Testis (tissue), 2 donors: ENCODE measurements at regions not wholly inside any gene's neighbourhood (a gene's known extent, or its start where the extent isn't known, plus 50 kb on each side); places are given as distances from the start of the nearest gene placed in this dataset.

Source experiments
- POLR2A ChIP-seq: fragments of 450-650 bp; IDR thresholded peaks from one replicate; pipeline ENCODE4 v1.6.1; 2017; ENCODE audit warnings: antibody characterized with exemption, mild to moderate bottlenecking, moderate library complexity
- TF ChIP-seq, protein P1 (sequence below), 3 experiments: fragments of 450-650 bp in 2 of 3; fragments of 200-600 bp in 1 of 3; sonication (generic) in 1 of 3; IDR thresholded peaks; one replicate each; pipeline ENCODE4 v1.5.1; 2016 to 2019; ENCODE audit warnings: antibody characterized with exemption in 3 of 3, mild to moderate bottlenecking in 2 of 3, moderate library complexity in 1 of 3

DNA sequence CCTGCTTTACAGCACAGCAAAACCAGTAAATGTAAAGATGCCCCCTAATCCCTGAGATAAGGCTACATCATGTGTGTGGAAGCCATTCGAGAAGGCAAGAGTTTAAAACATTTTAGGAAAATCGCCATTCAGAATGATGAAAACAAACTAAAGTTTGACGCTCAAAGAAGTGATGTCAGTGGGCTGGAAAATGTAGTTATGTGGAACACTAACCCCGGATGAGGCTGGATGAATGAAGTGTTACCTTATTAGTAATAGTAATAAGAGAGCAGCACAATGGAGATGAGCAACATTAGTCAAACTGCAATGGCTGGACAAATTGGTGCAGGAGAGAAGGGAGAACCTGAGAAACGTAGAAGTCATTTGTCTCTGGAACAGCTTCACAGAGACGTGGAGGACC lies 130.7 kb upstream of the ARID1B start:
- TF ChIP-seq, protein P1, sequence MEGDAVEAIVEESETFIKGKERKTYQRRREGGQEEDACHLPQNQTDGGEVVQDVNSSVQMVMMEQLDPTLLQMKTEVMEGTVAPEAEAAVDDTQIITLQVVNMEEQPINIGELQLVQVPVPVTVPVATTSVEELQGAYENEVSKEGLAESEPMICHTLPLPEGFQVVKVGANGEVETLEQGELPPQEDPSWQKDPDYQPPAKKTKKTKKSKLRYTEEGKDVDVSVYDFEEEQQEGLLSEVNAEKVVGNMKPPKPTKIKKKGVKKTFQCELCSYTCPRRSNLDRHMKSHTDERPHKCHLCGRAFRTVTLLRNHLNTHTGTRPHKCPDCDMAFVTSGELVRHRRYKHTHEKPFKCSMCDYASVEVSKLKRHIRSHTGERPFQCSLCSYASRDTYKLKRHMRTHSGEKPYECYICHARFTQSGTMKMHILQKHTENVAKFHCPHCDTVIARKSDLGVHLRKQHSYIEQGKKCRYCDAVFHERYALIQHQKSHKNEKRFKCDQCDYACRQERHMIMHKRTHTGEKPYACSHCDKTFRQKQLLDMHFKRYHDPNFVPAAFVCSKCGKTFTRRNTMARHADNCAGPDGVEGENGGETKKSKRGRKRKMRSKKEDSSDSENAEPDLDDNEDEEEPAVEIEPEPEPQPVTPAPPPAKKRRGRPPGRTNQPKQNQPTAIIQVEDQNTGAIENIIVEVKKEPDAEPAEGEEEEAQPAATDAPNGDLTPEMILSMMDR (IDR thresholded peaks at IDR 0.05): no peak
- TF ChIP-seq POLR2A: no peak
